Osteoblast (primary cell): ENCODE measurements at regions not wholly inside any gene's neighbourhood (a gene's known extent, or its start where the extent isn't known, plus 50 kb on each side); places are given as distances from the start of the nearest gene placed in this dataset.

Source experiments
- DNase-seq: peaks from one replicate; pipeline ENCODE4 v3.0.0; 2011; ENCODE audit warnings: low spot score, mixed read lengths; ENCODE audit not compliant: insufficient read length; ENCODE audit errors: missing footprints
- H2AFZ ChIP-seq: 2 replicates; pipeline ENCODE4 v1.6.0; 2011; ENCODE audit warnings: mild to moderate bottlenecking, low read length
- H3K27ac ChIP-seq: 2 replicates; pipeline ENCODE4 v1.5.1; 2011; ENCODE audit warnings: mild to moderate bottlenecking, low read depth, low read length, moderate library complexity
- H3K27me3 ChIP-seq: 2 replicates; pipeline ENCODE4 v1.6.0; 2012; ENCODE audit warnings: mild to moderate bottlenecking, control low read depth, inconsistent platforms, low read length, moderate library complexity; ENCODE audit not compliant: insufficient read depth
- H3K36me3 ChIP-seq: 2 replicates; pipeline ENCODE4 v1.5.1; 2011; ENCODE audit warnings: mild to moderate bottlenecking, low read length, control low read depth, moderate library complexity; ENCODE audit not compliant: insufficient read depth
- H3K4me1 ChIP-seq: 2 replicates; pipeline ENCODE4 v1.5.1; 2011; ENCODE audit warnings: mild to moderate bottlenecking, low read length, control low read depth, moderate library complexity; ENCODE audit not compliant: insufficient read depth
- H3K4me2 ChIP-seq: 2 replicates; pipeline ENCODE4 v1.6.0; 2011; ENCODE audit warnings: mild to moderate bottlenecking, low read length; ENCODE audit not compliant: insufficient read depth
- H3K4me3 ChIP-seq: fragments of 200-600 bp; sonication (generic); 3 replicates; pipeline ENCODE4 v1.5.1; 2012; ENCODE audit warnings: mild to moderate bottlenecking, low read length, inconsistent platforms; ENCODE audit not compliant: insufficient read depth
- H3K79me2 ChIP-seq: 2 replicates; pipeline ENCODE4 v1.6.0; 2012; ENCODE audit warnings: mild to moderate bottlenecking, low read length, control low read depth, inconsistent platforms; ENCODE audit not compliant: insufficient read depth
- H3K9me3 ChIP-seq: 2 replicates; pipeline ENCODE4 v1.5.1; 2011; ENCODE audit warnings: low read depth, low read length, control low read depth
- H4K20me1 ChIP-seq: 2 replicates; pipeline ENCODE4 v1.6.0; 2012; ENCODE audit warnings: mild to moderate bottlenecking, low read length, control low read depth; ENCODE audit not compliant: insufficient read depth
- TF ChIP-seq, protein P1 (sequence below): IDR thresholded peaks from 2 replicates; pipeline ENCODE4 v1.5.1; 2011; ENCODE audit warnings: mild to moderate bottlenecking, low read depth, low read length, moderate library complexity; ENCODE audit errors: extremely low read depth

DNA sequence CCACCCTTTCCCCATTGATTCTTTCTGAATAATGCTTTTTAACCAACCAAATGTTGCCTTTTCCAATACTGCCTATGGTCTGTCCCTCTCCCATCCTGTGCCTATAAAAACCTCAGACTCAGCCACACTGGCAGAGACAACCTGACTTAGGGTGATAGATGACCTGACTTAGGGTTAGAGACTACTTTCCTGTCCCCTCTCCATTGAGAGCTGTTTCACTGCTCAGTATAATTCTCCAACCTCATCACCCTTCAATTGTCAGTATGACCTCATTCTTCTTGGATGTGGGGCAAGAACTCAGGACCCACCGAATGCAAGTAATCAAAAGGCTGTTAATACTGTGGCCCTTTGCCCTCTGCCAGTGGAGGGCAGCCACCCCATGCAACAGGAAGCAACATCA, 182.3 kb upstream of the STK17B start:
- Histone ChIP-seq H3K27me3 (no peaks in the 10 kb centered on the region), H2AFZ (no peak overlapping the region), H4K20me1 (no peaks in the 10 kb centered on the region), H3K79me2 (no peaks in the 10 kb centered on the region), H3K4me1 (no peaks in the 10 kb centered on the region), H3K4me3 (no peak overlapping the region), H3K27ac (no peak overlapping the region), H3K9me3 (peaks cover 6% of the 10 kb centered on the region), H3K36me3 (no peaks in the 10 kb centered on the region), H3K4me2 (no peak overlapping the region)
- TF ChIP-seq, protein P1, sequence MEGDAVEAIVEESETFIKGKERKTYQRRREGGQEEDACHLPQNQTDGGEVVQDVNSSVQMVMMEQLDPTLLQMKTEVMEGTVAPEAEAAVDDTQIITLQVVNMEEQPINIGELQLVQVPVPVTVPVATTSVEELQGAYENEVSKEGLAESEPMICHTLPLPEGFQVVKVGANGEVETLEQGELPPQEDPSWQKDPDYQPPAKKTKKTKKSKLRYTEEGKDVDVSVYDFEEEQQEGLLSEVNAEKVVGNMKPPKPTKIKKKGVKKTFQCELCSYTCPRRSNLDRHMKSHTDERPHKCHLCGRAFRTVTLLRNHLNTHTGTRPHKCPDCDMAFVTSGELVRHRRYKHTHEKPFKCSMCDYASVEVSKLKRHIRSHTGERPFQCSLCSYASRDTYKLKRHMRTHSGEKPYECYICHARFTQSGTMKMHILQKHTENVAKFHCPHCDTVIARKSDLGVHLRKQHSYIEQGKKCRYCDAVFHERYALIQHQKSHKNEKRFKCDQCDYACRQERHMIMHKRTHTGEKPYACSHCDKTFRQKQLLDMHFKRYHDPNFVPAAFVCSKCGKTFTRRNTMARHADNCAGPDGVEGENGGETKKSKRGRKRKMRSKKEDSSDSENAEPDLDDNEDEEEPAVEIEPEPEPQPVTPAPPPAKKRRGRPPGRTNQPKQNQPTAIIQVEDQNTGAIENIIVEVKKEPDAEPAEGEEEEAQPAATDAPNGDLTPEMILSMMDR, result no peak
- no peak for DNase-seq

DNA sequence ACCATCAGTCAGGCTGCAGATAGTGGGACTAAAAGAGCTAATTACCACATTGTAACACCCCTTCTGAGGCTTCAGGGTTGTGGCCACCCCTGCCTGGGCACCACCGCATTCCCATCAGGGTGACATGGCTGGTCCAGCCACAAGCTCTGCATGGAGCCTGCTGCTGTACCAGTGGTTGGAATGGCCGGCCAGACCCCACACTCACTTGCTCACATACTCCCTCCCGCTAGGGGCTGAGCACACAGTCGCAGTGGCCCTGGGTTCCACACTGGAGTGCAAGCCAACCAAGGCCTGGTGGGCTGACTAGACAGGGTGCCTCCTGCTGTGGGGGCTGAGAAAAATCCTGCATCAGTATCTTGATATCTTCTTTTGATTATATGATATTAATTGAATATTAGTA, 182.8 kb upstream of the STK17B start:
- no peak for DNase-seq
- no peaks in the 10 kb centered on the region for H3K36me3 ChIP-seq
- no peaks in the 10 kb centered on the region for H3K4me1 ChIP-seq
- peaks cover 6% of the 10 kb centered on the region for H3K9me3 ChIP-seq
- no peak overlapping the region for H3K27ac ChIP-seq
- H3K4me2 ChIP-seq, result no peak overlapping the region
- no peaks in the 10 kb centered on the region for H3K79me2 ChIP-seq
- no peak overlapping the region for H2AFZ ChIP-seq
- no peak overlapping the region for H3K4me3 ChIP-seq
- TF ChIP-seq, protein P1, result no peak
- H3K27me3 ChIP-seq, result no peaks in the 10 kb centered on the region
- H4K20me1 ChIP-seq, result no peaks in the 10 kb centered on the region

DNA sequence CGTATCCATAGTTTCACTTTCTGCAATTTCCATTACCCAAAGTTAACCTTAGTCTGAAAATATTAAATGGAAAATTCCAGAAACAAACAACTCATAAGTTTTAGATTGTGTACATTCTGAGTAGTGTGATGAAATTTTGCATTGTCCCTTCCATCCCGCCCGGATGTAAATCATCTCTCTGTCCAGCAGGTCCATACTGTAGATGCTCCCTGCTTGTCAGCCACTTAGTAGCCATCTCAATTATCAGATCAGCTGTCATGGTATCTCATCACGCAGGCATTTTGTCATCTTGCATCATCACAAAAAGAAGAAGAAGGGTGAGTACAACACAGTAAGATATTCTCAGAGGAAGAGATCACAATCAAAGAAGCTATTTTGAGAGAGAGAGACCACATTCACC, 185.0 kb upstream of the STK17B start:
- peaks cover 6% of the 10 kb centered on the region for H3K9me3 ChIP-seq
- TF ChIP-seq, protein P1, result no peak
- H3K27me3 ChIP-seq, result no peaks in the 10 kb centered on the region
- no peak overlapping the region for H2AFZ ChIP-seq
- no peaks in the 10 kb centered on the region for H3K79me2 ChIP-seq
- no peak overlapping the region for H3K4me2 ChIP-seq
- H3K36me3 ChIP-seq, result no peaks in the 10 kb centered on the region
- DNase-seq, result no peak
- no peaks in the 10 kb centered on the region for H3K4me1 ChIP-seq
- no peak overlapping the region for H3K27ac ChIP-seq
- no peaks in the 10 kb centered on the region for H4K20me1 ChIP-seq
- H3K4me3 ChIP-seq, result no peak overlapping the region

DNA sequence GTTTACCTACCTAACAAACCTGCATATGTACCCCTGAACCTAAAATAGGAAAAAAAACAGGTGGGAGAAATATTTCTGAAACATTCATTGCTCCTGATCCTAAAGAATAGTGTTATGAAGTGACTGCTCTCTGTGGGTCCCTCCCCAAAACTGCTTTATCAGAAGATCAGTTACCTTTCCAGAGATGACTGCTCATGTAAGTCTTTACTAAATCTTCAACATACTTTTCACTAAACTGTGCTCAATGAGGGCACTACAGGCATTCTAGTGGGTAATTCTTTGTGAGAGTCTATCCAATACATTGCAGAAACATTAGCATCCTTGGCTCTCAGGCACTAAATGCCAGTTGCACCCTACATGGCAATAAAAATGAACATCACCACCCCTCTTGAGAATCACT, 189.3 kb upstream of the STK17B start:
- H3K4me1 ChIP-seq, result no peaks in the 10 kb centered on the region

More for the DNA sequence above, 189.3 kb upstream of the STK17B start:
- no peak for DNase-seq
- H3K4me2 ChIP-seq, result no peak overlapping the region
- no peaks in the 10 kb centered on the region for H3K27me3 ChIP-seq
- no peak overlapping the region for H3K4me3 ChIP-seq
- no peaks in the 10 kb centered on the region for H3K36me3 ChIP-seq
- no peak overlapping the region for H3K27ac ChIP-seq
- TF ChIP-seq, protein P1, result no peak
- no peaks in the 10 kb centered on the region for H3K9me3 ChIP-seq
- H4K20me1 ChIP-seq, result no peaks in the 10 kb centered on the region
- no peak overlapping the region for H2AFZ ChIP-seq
- no peaks in the 10 kb centered on the region for H3K79me2 ChIP-seq
